H1 (cell line): ENCODE measurements at regions not wholly inside any gene's neighbourhood (a gene's known extent, or its start where the extent isn't known, plus 50 kb on each side); places are given as distances from the start of the nearest gene placed in this dataset.

Experiments
- CTCF ChIA-PET: fragments of 300-600 bp; sonication (Branson Sonifier 250); formaldehyde crosslinking; loops from one replicate; lab custom pipeline; 2021; ENCODE audit not compliant: partially characterized antibody; lab: Charles Lee
- POLR2A ChIA-PET: fragments of 300-600 bp; sonication (Branson Sonifier 250); formaldehyde crosslinking; loops from one replicate; lab custom pipeline; 2021; ENCODE audit warnings: inconsistent platforms; ENCODE audit not compliant: partially characterized antibody; lab: Charles Lee
- DNase-seq, 2 experiments: peaks; one replicate each; pipeline versions ENCODE4 v3.0.0 to v3.0.0-alpha.2; 2010 to 2022; ENCODE audit warnings: low spot score in 2 of 2, low read depth in 1 of 2, mixed read lengths in 1 of 2
- FAIRE-seq: peaks from 2 replicates; lab custom pipeline; 2011; peaks lifted over from hg19 to GRCh38; lab: Jason Lieb, UNC
- H2AFZ ChIP-seq: 2 replicates; pipeline ENCODE4 v1.8.1; 2012; ENCODE audit warnings: low read length, inconsistent platforms
- H2AK5ac ChIP-seq: 2 replicates; pipeline ENCODE4 v1.6.1; 2013; ENCODE audit warnings: low read depth, low read length
- H2BK120ac ChIP-seq: replicated peaks from 2 replicates; pipeline ENCODE3; 2013; ENCODE audit warnings: low read depth, low read length, inconsistent platforms
- H2BK12ac ChIP-seq: 2 replicates; pipeline ENCODE4 v1.6.1; 2013; ENCODE audit warnings: low read depth, low read length
- H2BK15ac ChIP-seq: 2 replicates; pipeline ENCODE4 v1.6.1; 2013; ENCODE audit warnings: low read length
- H2BK20ac ChIP-seq: 2 replicates; pipeline ENCODE4 v1.6.1; 2013; ENCODE audit warnings: low read length
- H2BK5ac ChIP-seq: 2 replicates; pipeline ENCODE4 v1.6.1; 2013; ENCODE audit warnings: low read depth, low read length
- H3K14ac ChIP-seq: 2 replicates; pipeline ENCODE4 v1.6.1; 2013; ENCODE audit warnings: inconsistent platforms; ENCODE audit not compliant: insufficient read length
- H3K18ac ChIP-seq: 2 replicates; pipeline ENCODE4 v1.6.1; 2013; ENCODE audit warnings: low read length; ENCODE audit errors: extremely low read depth
- H3K23ac ChIP-seq: 2 replicates; pipeline ENCODE4 v1.6.1; 2013; ENCODE audit warnings: inconsistent platforms; ENCODE audit not compliant: insufficient read length
- H3K23me2 ChIP-seq: 2 replicates; pipeline ENCODE4 v1.6.1; 2013; ENCODE audit warnings: low read depth, low read length
- H3K27ac ChIP-seq: 2 replicates; pipeline ENCODE4 v1.6.1; 2011; ENCODE audit warnings: low read depth, low read length, inconsistent platforms
- H3K27me3 ChIP-seq, 4 experiments: replicated peaks in 1 of 4; 1 replicate in 1 of 4; 2 replicates in 3 of 4; pipeline versions ENCODE4 v1.6.1 to v1.8.1; 2011 to 2013; ENCODE audit warnings: low read length in 3 of 4, mild to moderate bottlenecking in 3 of 4, inconsistent platforms in 2 of 4, mixed read lengths in 2 of 4, moderate library complexity in 1 of 4; ENCODE audit not compliant: control insufficient read depth in 3 of 4, insufficient read depth in 3 of 4; ENCODE audit errors: extremely low read depth in 1 of 4
- H3K36me3 ChIP-seq, 4 experiments: 2 replicates each; pipeline versions ENCODE4 v1.6.1 to v1.8.1; 2011 to 2013; ENCODE audit warnings: mild to moderate bottlenecking in 4 of 4, low read length in 3 of 4, moderate library complexity in 2 of 4, control low read depth in 1 of 4, inconsistent platforms in 1 of 4; ENCODE audit not compliant: insufficient read depth in 4 of 4, control insufficient read depth in 2 of 4
- H3K4ac ChIP-seq: replicated peaks from 2 replicates; pipeline ENCODE3; 2013; ENCODE audit warnings: low read length, low read depth, mixed read lengths, inconsistent platforms; ENCODE audit not compliant: insufficient read length
- H3K4me1 ChIP-seq, 4 experiments: replicated peaks in 1 of 4; 1 replicate in 1 of 4; 2 replicates in 3 of 4; pipeline versions ENCODE4 v1.6.1 to v1.8.1; 2011 to 2013; ENCODE audit warnings: low read length in 3 of 4, inconsistent platforms in 2 of 4, mixed read lengths in 1 of 4; ENCODE audit not compliant: insufficient read depth in 4 of 4, control insufficient read depth in 3 of 4
- H3K4me2 ChIP-seq, 2 experiments: 2 replicates each; pipeline versions ENCODE4 v1.6.1 to v1.8.1; 2011 to 2013; ENCODE audit warnings: low read depth in 2 of 2, low read length in 2 of 2, control low read depth in 1 of 2, inconsistent platforms in 1 of 2, mild to moderate bottlenecking in 1 of 2; ENCODE audit not compliant: insufficient read depth in 1 of 2
- H3K4me3 ChIP-seq, 4 experiments: fragments of 200-600, 300-600 bp in 1 of 4; sonication (generic), shearing (Covaris generic), sonication (Bioruptor Twin) in 1 of 4; 2 replicates each; pipeline versions ENCODE4 v1.5.1 to v1.8.1; 2011 to 2016; ENCODE audit warnings: low read length in 4 of 4, low read depth in 3 of 4, control low read depth in 2 of 4, inconsistent platforms in 2 of 4, mild to moderate bottlenecking in 2 of 4, mixed read lengths in 1 of 4, moderate library complexity in 1 of 4; ENCODE audit not compliant: insufficient read depth in 2 of 4; ENCODE audit errors: extremely low read depth in 1 of 4
- H3K56ac ChIP-seq: replicated peaks from 2 replicates; pipeline ENCODE3; 2013; ENCODE audit warnings: low read depth, mild to moderate bottlenecking, mixed read lengths, low read length, inconsistent platforms; ENCODE audit not compliant: insufficient read length
- H3K79me1 ChIP-seq: 2 replicates; pipeline ENCODE4 v1.6.1; 2013; ENCODE audit warnings: low read depth, low read length, control low read depth
- H3K79me2 ChIP-seq, 2 experiments: 2 replicates each; pipeline versions ENCODE4 v1.6.1 to v1.8.1; 2012 to 2013; ENCODE audit warnings: low read length in 2 of 2, mild to moderate bottlenecking in 2 of 2, inconsistent platforms in 1 of 2; ENCODE audit not compliant: insufficient read depth in 2 of 2, control insufficient read depth in 1 of 2
- H3K9ac ChIP-seq, 4 experiments: replicated peaks in 1 of 4; 1 replicate in 1 of 4; 2 replicates in 3 of 4; pipeline versions ENCODE4 v1.6.1 to v1.8.1; 2011 to 2013; ENCODE audit warnings: low read depth in 3 of 4, low read length in 3 of 4, control low read depth in 2 of 4, mild to moderate bottlenecking in 2 of 4, moderate library complexity in 2 of 4, inconsistent platforms in 1 of 4; ENCODE audit errors: extremely low read depth in 1 of 4
- H3K9me3 ChIP-seq, 2 experiments: 2 replicates each; pipeline versions ENCODE4 v1.6.1 to v1.8.1; 2012 to 2013; ENCODE audit warnings: mild to moderate bottlenecking in 2 of 2, moderate library complexity in 2 of 2, control low read depth in 1 of 2, inconsistent platforms in 1 of 2, low read depth in 1 of 2, low read length in 1 of 2, mixed read lengths in 1 of 2; ENCODE audit not compliant: insufficient read depth in 2 of 2
- H4K20me1 ChIP-seq, 2 experiments: replicated peaks in 1 of 2; 2 replicates each; pipeline versions ENCODE3 to v1.8.1; 2011 to 2013; ENCODE audit warnings: inconsistent platforms in 2 of 2, low read length in 2 of 2, mild to moderate bottlenecking in 1 of 2; ENCODE audit not compliant: insufficient read depth in 2 of 2, control insufficient read depth in 1 of 2
- H4K5ac ChIP-seq: 2 replicates; pipeline ENCODE4 v1.6.1; 2013; ENCODE audit warnings: low read length, low read depth, mixed read lengths, inconsistent platforms; ENCODE audit not compliant: insufficient read length
- H4K8ac ChIP-seq: 2 replicates; pipeline ENCODE4 v1.8.0; 2013; ENCODE audit warnings: mild to moderate bottlenecking, moderate library complexity, low read length, inconsistent platforms; ENCODE audit not compliant: insufficient read depth; ENCODE audit errors: extremely low read depth
- H4K91ac ChIP-seq: replicated peaks from 2 replicates; pipeline ENCODE3; 2013; ENCODE audit warnings: low read length, mixed read lengths, inconsistent platforms; ENCODE audit not compliant: insufficient read length
- CHD1 ChIP-seq: IDR thresholded peaks from 2 replicates; pipeline ENCODE4 v1.6.1; 2012; ENCODE audit warnings: low read depth, low read length, improper control_type of control experiment
- CTCF ChIP-seq, 3 experiments: IDR thresholded peaks; 1 replicate in 2 of 3; 2 replicates in 1 of 3; pipeline versions ENCODE4 v1.5.1 to v1.6.1; 2011; ENCODE audit warnings: low read length in 3 of 3, mild to moderate bottlenecking in 3 of 3, inconsistent platforms in 2 of 3, low read depth in 1 of 3, moderate library complexity in 1 of 3; ENCODE audit not compliant: insufficient read depth in 1 of 3; ENCODE audit errors: control extremely low read depth in 1 of 3
- RAD21 ChIP-seq, 2 experiments: IDR thresholded peaks in 1 of 2; conservative IDR thresholded peaks in 1 of 2; 2 replicates each; pipeline ENCODE4 v1.6.1; 2011; ENCODE audit warnings: low read depth in 2 of 2, low read length in 2 of 2, improper control_type of control experiment in 1 of 2, inconsistent platforms in 1 of 2, mild to moderate bottlenecking in 1 of 2, moderate library complexity in 1 of 2
- WGBS, 2 experiments: shearing (Covaris generic) in 1 of 2; methylation state at CpG; one replicate each; pipeline versions ENCODE4 v1.1.6 to v1.1.7; 2013 to 2015; ENCODE audit warnings: low lambda C conversion rate in 2 of 2, mixed read lengths in 2 of 2, inconsistent platforms in 1 of 2, low coverage in 1 of 2, missing lambda C conversion rate in 1 of 2; ENCODE audit not compliant: insufficient replicate concordance in 2 of 2, insufficient coverage in 1 of 2, insufficient read length in 1 of 2; ENCODE audit errors: extremely low coverage in 1 of 2, missing lambda C conversion rate in 1 of 2; 5-methylcytosine and 5-hydroxymethylcytosine counted together

DNA sequence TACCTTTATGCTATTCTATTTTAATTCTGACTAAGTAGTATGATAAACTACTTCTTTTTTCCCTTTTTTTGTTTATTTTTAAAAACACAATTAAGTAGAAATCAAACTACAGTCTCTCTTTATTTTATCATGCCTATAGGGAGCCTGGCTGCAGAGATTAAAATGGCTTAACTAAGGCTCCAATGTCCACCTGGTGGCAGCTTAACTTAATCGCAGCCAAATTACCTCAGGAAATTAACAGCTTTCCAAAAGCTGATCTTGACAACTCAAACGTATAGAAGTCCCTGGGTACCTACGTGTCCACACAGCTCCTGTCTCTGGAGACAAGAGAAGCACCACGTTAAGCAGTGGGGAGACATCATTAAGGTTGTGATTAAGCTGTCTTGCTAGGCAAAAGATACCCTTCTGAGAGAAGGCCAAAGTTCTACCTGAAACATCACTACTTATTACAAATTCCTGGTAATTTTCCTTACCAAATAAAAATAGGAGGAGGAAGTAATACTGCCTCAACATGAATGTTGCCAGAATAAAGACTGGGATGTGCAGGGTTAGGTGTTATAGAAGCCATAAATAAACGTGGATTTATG, 63.2 kb upstream of the SNX19 start:
- no peak overlapping the region for H3K27ac ChIP-seq
- no peak overlapping the region for H2BK15ac ChIP-seq
- no peaks in the 10 kb centered on the region for H3K23me2 ChIP-seq
- TF ChIP-seq CTCF (IDR thresholded peaks at IDR 0.05; ENCODE audit: control extremely low read depth in 1 of 3, insufficient read depth in 1 of 3, low read depth in 1 of 3, low read length in 3 of 3) (peak in 2 of 3 experiments; percentile 58 to 69; a peak in 3 of 4 replicates), RAD21 (IDR thresholded peaks at IDR 0.05 in 1 of 2, conservative IDR thresholded peaks at IDR 0.05 in 1 of 2; ENCODE audit: low read depth in 2 of 2, low read length in 2 of 2) (peak; percentile 52 to 62), CHD1 (no peak)
- H3K36me3 ChIP-seq, result no peaks in the 10 kb centered on the region; a peak in 2 of 8 replicates
- H3K56ac ChIP-seq, result no peak overlapping the region
- ChIA-PET POLR2A (interaction anchor here (1.5 kb wide), 1 partner anchor 66 kb away, joined by 4 read pairs; no protein-coding TSS in a partner anchor), CTCF (interaction anchor here (0.5 to 2.9 kb wide), 13 partner anchors 12 to 942 kb away, joined by 3 to 16 read pairs (median 6); no protein-coding TSS in a partner anchor)
- 23% methylated on average over 5 of the region's 5 CpGs; no CpG with 5 or more reads in 1 of the 2 experiments for WGBS, 2 experiments
- H4K20me1 ChIP-seq, result no peaks in the 10 kb centered on the region
- no peak overlapping the region for H3K14ac ChIP-seq
- no peak overlapping the region for H4K5ac ChIP-seq
- H3K4me3 ChIP-seq, result no peak overlapping the region
- H3K23ac ChIP-seq, result no peak overlapping the region
- no peak overlapping the region for H2AK5ac ChIP-seq
- H4K91ac ChIP-seq, result no peak overlapping the region
- H2BK12ac ChIP-seq, result no peak overlapping the region
- no peak overlapping the region for H2BK20ac ChIP-seq
- H3K9ac ChIP-seq, result no peak overlapping the region
- H3K27me3 ChIP-seq, result no peaks in the 10 kb centered on the region
- no peak overlapping the region for H3K4ac ChIP-seq
- no peak overlapping the region for H2BK120ac ChIP-seq
- DNase-seq, result no peak
- H3K9me3 ChIP-seq, result peaks cover 15 to 20% of the 10 kb centered on the region in 2 experiments
- H3K79me1 ChIP-seq, result no peaks in the 10 kb centered on the region
- no peaks in the 10 kb centered on the region for H3K79me2 ChIP-seq
- H3K18ac ChIP-seq, result no peak overlapping the region
- no peaks in the 10 kb centered on the region for H3K4me1 ChIP-seq
- no peak overlapping the region for H4K8ac ChIP-seq
- peak overlapping the region; percentile 89 for H2AFZ ChIP-seq
- no peak overlapping the region for H2BK5ac ChIP-seq
- peak; percentile 74 for FAIRE-seq
- H3K4me2 ChIP-seq, result no peak overlapping the region
